ENCODE measurements at regions not wholly inside any gene's neighbourhood (a gene's known extent, or its start where the extent isn't known, plus 50 kb on each side); places are given as distances from the start of the nearest gene placed in this dataset.
"Not testable (repeated sequence)": the region's sequence is repeated elsewhere in the genome, so short reads cannot be mapped to it uniquely, and the experiment has no call there.

- intact Hi-C loops (cut with DNase I), result no loop called here
- WGBS, 2 donors, result 78 to 79% methylated on average over 7 of the region's 7 CpGs
These were observed 127.4 kb upstream of the TAF11L2 start for GRCh38 chr5:17370651-17371050.

GRCh38 chr5:17373406-17373805, 124.6 kb upstream of the TAF11L2 start:
- Histone ChIP-seq H3K27ac (peak overlapping the region in 1 of 10 donors; percentile 66), H3K27me3 (no peaks in the 10 kb centered on the region), H3K36me3 (no peaks in the 10 kb centered on the region), H3K4me3 (no peak overlapping the region), H3K4me1 (no peaks in the 10 kb centered on the region), H3K9me3 (peaks cover 0 to 3% (median 0%) of the 10 kb centered on the region in 11 donors)
- intact Hi-C loops (cut with DNase I), result no loop called here
- WGBS, 2 donors, result 43 to 47% methylated on average over 5 of the region's 5 CpGs
- ATAC-seq, result no peak
- DNase-seq, result no peak
- no peak for TF ChIP-seq CTCF (IDR thresholded peaks at IDR 0.05)

More at GRCh38 chr5:17370651-17371050, 127.4 kb upstream of the TAF11L2 start:
- H3K36me3 ChIP-seq, result no peaks in the 10 kb centered on the region
- DNase-seq, result no peak
- no peaks in the 10 kb centered on the region for H3K27me3 ChIP-seq
- no peak overlapping the region for H3K27ac ChIP-seq
- peaks cover 0 to 3% (median 0%) of the 10 kb centered on the region in 11 donors for H3K9me3 ChIP-seq
- no peak overlapping the region for H3K4me3 ChIP-seq
- no peaks in the 10 kb centered on the region for H3K4me1 ChIP-seq
- no peak for TF ChIP-seq CTCF (IDR thresholded peaks at IDR 0.05)
- ATAC-seq, result no peak

- no peak for DNase-seq
- Histone ChIP-seq H3K9me3 (peaks cover 0 to 3% (median 0%) of the 10 kb centered on the region in 11 donors), H3K4me1 (no peaks in the 10 kb centered on the region), H3K27me3 (no peaks in the 10 kb centered on the region), H3K27ac (peak overlapping the region in 1 of 10 donors; percentile 66), H3K4me3 (no peak overlapping the region), H3K36me3 (no peaks in the 10 kb centered on the region)
- intact Hi-C loops (cut with DNase I), result no loop called here
- WGBS, 2 donors, result 64 to 66% methylated on average over 7 of the region's 7 CpGs
- no peak for TF ChIP-seq CTCF (IDR thresholded peaks at IDR 0.05)
- ATAC-seq, result no peak
These were observed 124.0 kb upstream of the TAF11L2 start for GRCh38 chr5:17373814-17374556.

- DNase-seq (no peak), ATAC-seq (no peak)
- Histone ChIP-seq H3K27me3 (no peaks in the 10 kb centered on the region), H3K4me3 (no peak overlapping the region), H3K36me3 (no peaks in the 10 kb centered on the region), H3K9me3 (no peaks in the 10 kb centered on the region), H3K27ac (no peak overlapping the region), H3K4me1 (peaks cover 0 to 3% (median 0%) of the 10 kb centered on the region in 9 donors)
- no peak for TF ChIP-seq CTCF (IDR thresholded peaks at IDR 0.05)
- WGBS, 2 donors, result 25 to 28% methylated on average over 10 of the region's 10 CpGs
- intact Hi-C loops (cut with DNase I), result no loop called here
These were observed 122.9 kb upstream of the TAF11L2 start for GRCh38 chr5:17374973-17375742.

GRCh38 chr5:17375886-17376285, 122.1 kb upstream of the TAF11L2 start:
- 95% methylated on average over 2 of the region's 2 CpGs for WGBS, 2 donors
- H3K9me3 ChIP-seq; DNase-seq; H3K27ac ChIP-seq; H3K27me3 ChIP-seq; intact Hi-C loops (cut with DNase I); H3K36me3 ChIP-seq; ATAC-seq; H3K4me3 ChIP-seq; H3K4me1 ChIP-seq: not testable (repeated sequence)
